WTC11 (cell line): ENCODE measurements at regions not wholly inside any gene's neighbourhood (a gene's known extent, or its start where the extent isn't known, plus 50 kb on each side); places are given as distances from the start of the nearest gene placed in this dataset.

ENCODE experiments used
- ATAC-seq: fragments of 200-7000 bp; cut with Tn5 transposase; 2 replicates; pipeline ENCODE4 v1.10.0; 2021; ENCODE audit warnings: mild to moderate bottlenecking, moderate library complexity
- CTCF ChIA-PET: fragments of 300-600 bp; sonication (Branson Sonifier 250); formaldehyde crosslinking; loops from one replicate; lab custom pipeline; 2021; ENCODE audit warnings: antibody characterized with exemption; lab: Charles Lee
- POLR2A ChIA-PET: fragments of 350-600 bp; sonication (Branson Sonifier 250); formaldehyde crosslinking; loops from one replicate; lab custom pipeline; 2021; ENCODE audit warnings: antibody characterized with exemption; lab: Charles Lee
- DNase-seq: peaks from one replicate; pipeline ENCODE4 v3.0.0; 2021; ENCODE audit warnings: low spot score
- H3K27ac Mint-ChIP-seq: 2 replicates; pipeline ENCODE4 v1.8.0; 2021; ENCODE audit warnings: mixed read lengths
- H3K27me3 Mint-ChIP-seq: 2 replicates; pipeline ENCODE4 v1.8.0; 2021; ENCODE audit warnings: low read depth, mild to moderate bottlenecking, moderate library complexity, mixed read lengths
- H3K36me3 Mint-ChIP-seq: 2 replicates; pipeline ENCODE4 v1.8.0; 2021; ENCODE audit warnings: mixed read lengths
- H3K4me1 Mint-ChIP-seq: 2 replicates; pipeline ENCODE4 v1.8.0; 2022; ENCODE audit warnings: mixed read lengths
- H3K4me3 Mint-ChIP-seq: 2 replicates; pipeline ENCODE4 v1.8.0; 2021; ENCODE audit warnings: mild to moderate bottlenecking, moderate library complexity, mixed read lengths
- H3K9me3 Mint-ChIP-seq: 2 replicates; pipeline ENCODE4 v1.8.0; 2021; ENCODE audit warnings: mixed read lengths
- CTCF ChIP-seq: fragments of 200-600 bp; IDR thresholded peaks from 2 replicates; pipeline ENCODE4 v1.8.0; 2022; ENCODE audit warnings: antibody characterized with exemption
- ELF4 ChIP-seq: sonication (generic); formaldehyde crosslinking; IDR thresholded peaks from 2 replicates; pipeline ENCODE4 v1.8.1; 2022; ENCODE audit warnings: low read depth, mild to moderate bottlenecking, moderate library complexity, missing genetic modification reagents
- NFE2L1 ChIP-seq: sonication (generic); formaldehyde crosslinking; IDR thresholded peaks from 2 replicates; pipeline ENCODE4 v1.8.1; 2023; ENCODE audit warnings: missing genetic modification reagents
- RELA ChIP-seq: sonication (generic); formaldehyde crosslinking; IDR thresholded peaks from 2 replicates; pipeline ENCODE4 v1.8.1; 2022; ENCODE audit warnings: missing genetic modification reagents, mild to moderate bottlenecking, borderline replicate concordance
- SP1 ChIP-seq: sonication (generic); formaldehyde crosslinking; conservative IDR thresholded peaks from 2 replicates; pipeline ENCODE4 v1.8.1; 2022; ENCODE audit warnings: missing genetic modification reagents
- ZNF317 ChIP-seq: sonication (generic); formaldehyde crosslinking; IDR thresholded peaks from 2 replicates; pipeline ENCODE4 v1.8.1; 2023; ENCODE audit warnings: low read depth, mild to moderate bottlenecking, moderate library complexity, missing genetic modification reagents, borderline replicate concordance
- ZNF671 ChIP-seq: fragments of 250-450 bp; sonication (Bioruptor Pico); IDR thresholded peaks from 2 replicates; pipeline ENCODE4 v1.8.0; 2021; ENCODE audit warnings: mild to moderate bottlenecking
- TF ChIP-seq, protein P1 (sequence below): sonication (generic); formaldehyde crosslinking; IDR thresholded peaks from 2 replicates; pipeline ENCODE4 v1.8.1; 2023; ENCODE audit warnings: mild to moderate bottlenecking, missing genetic modification reagents, moderate library complexity
- TF ChIP-seq, protein P2 (sequence below): sonication (generic); formaldehyde crosslinking; IDR thresholded peaks from 2 replicates; pipeline ENCODE4 v1.8.1; 2022; ENCODE audit warnings: low read depth, missing genetic modification reagents, borderline replicate concordance
- TF ChIP-seq, protein P3 (sequence below): fragments of 250-450 bp; sonication (Bioruptor Pico); conservative IDR thresholded peaks from 2 replicates; pipeline ENCODE4 v1.9.0; 2021; ENCODE audit warnings: mild to moderate bottlenecking
- TF ChIP-seq, protein P4 (sequence below): fragments of 250-450 bp; sonication (Bioruptor Pico); IDR thresholded peaks from 2 replicates; pipeline ENCODE4 v1.8.0; 2021; ENCODE audit warnings: mild to moderate bottlenecking

DNA sequence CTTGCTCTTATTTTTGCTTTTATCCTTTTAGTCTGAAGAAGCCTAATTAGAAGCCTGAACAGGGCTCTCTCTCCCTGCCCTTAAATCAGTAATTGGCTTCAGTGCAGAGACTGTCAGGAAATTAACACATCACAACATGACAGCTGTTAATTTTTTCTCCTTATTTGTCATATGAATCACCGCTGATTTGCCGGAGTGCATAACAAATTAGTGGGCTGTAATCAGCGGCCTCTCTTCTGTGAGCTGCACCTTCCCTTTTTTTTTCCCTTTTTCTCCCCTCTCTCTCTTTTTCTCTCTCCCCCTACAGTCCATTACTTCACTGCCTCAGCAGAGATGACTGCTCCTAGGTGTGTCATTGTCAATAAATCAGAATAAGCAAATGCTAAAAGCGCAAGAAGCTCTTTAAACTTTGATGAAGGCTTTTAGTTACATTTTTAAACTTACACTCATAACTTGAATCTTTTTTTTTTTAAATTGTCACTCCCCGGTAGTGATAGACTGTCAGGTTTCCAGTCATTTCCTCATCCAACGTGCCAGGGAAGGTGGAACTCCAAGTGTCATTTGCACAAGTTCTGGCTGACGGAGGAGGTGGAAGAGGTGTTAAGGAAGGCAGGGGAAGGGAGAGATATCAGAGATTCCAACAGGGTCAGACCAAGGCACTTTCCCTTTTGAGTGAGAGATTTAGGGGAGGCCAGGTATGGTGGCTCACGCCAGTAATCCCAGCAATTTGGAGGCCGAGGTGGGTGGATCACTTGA, 197.1 kb upstream of the TSHZ3 start:
- ATAC-seq, result no peak
- no peak for DNase-seq
- peaks cover 7% of the 10 kb centered on the region for H3K36me3 Mint-ChIP-seq
- H3K9me3 Mint-ChIP-seq, result peaks cover 21% of the 10 kb centered on the region
- no peak overlapping the region for H3K4me3 Mint-ChIP-seq
- TF ChIP-seq CTCF (no peak), ELF4 (CRISPR knock-in tag) (no peak), RELA (no peak), ZNF317 (CRISPR knock-in tag) (no peak), ZNF671 (no peak), NFE2L1 (CRISPR knock-in tag) (no peak), SP1 (CRISPR knock-in tag) (no peak)
- TF ChIP-seq, protein P1, sequence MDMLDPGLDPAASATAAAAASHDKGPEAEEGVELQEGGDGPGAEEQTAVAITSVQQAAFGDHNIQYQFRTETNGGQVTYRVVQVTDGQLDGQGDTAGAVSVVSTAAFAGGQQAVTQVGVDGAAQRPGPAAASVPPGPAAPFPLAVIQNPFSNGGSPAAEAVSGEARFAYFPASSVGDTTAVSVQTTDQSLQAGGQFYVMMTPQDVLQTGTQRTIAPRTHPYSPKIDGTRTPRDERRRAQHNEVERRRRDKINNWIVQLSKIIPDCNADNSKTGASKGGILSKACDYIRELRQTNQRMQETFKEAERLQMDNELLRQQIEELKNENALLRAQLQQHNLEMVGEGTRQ (CRISPR knock-in tag), result no peak
- TF ChIP-seq, protein P2, sequence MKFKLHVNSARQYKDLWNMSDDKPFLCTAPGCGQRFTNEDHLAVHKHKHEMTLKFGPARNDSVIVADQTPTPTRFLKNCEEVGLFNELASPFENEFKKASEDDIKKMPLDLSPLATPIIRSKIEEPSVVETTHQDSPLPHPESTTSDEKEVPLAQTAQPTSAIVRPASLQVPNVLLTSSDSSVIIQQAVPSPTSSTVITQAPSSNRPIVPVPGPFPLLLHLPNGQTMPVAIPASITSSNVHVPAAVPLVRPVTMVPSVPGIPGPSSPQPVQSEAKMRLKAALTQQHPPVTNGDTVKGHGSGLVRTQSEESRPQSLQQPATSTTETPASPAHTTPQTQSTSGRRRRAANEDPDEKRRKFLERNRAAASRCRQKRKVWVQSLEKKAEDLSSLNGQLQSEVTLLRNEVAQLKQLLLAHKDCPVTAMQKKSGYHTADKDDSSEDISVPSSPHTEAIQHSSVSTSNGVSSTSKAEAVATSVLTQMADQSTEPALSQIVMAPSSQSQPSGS (CRISPR knock-in tag), result no peak
- TF ChIP-seq, protein P3, sequence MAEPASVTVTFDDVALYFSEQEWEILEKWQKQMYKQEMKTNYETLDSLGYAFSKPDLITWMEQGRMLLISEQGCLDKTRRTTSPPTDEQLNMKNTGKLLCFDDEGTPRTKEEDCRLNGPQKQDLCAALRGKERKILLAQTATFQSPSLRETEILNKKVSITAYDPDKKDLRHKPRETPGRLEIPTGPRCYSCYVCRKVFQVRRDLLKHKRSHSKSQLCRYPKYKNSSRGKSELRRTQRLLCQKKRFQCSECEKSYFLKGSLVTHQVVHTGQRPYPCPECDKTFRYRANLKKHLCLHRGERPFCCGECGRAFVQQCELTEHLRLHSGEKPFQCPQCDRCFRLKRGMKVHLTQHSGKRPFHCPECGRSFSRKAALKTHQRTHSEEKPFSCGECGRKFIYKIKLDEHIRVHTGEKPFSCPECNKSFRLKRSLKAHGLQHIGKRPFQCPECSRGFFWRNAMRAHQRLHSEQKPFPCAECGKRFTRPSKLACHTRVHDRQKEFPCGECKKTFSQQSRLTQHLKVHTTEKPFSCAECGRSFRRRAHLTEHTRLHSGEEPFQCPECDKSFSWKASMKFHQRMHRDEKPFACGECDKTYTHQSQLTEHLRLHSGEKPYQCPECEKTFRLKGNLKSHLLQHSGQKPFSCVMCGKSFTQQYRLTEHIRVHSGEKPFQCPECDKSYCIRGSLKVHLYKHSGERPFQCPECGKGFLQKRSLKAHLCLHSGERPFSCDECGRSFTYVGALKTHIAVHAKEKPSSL (CRISPR knock-in tag), result no peak
- TF ChIP-seq, all 79 proteins: peak for 0
- CTCF ChIA-PET, result interaction anchor here (1.2 kb wide), 1 partner anchor 208 kb away, joined by 4 read pairs; no protein-coding TSS in a partner anchor
- Mint-ChIP-seq H3K27me3 (peaks cover 15% of the 10 kb centered on the region), H3K4me1 (peaks cover 24% of the 10 kb centered on the region), H3K27ac (no peak overlapping the region)
- POLR2A ChIA-PET, result no interaction called here

DNA sequence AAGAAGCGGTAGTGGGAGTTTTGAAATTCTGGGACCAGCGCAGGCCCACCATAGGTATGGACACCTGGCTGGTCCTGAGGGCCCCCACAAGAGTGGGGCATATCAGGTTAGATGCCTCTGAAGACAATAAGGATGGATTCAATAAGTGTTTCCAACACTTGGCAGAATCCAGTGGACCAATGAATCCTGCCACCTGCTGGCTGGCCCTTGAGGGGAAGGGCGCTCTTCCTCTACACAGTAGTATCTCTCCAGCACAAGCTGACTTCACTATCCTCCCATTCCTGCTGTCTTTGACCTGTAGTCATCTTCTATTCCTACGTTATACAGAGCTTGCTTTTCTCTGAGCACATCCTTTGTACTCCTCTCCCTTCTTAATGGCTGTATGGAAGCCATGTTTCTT, 199.7 kb upstream of the TSHZ3 start:
- TF ChIP-seq CTCF, result 0 out of 2 replicates have a peak, but pooled peaks have one; percentile 27
- TF ChIP-seq, protein P4, sequence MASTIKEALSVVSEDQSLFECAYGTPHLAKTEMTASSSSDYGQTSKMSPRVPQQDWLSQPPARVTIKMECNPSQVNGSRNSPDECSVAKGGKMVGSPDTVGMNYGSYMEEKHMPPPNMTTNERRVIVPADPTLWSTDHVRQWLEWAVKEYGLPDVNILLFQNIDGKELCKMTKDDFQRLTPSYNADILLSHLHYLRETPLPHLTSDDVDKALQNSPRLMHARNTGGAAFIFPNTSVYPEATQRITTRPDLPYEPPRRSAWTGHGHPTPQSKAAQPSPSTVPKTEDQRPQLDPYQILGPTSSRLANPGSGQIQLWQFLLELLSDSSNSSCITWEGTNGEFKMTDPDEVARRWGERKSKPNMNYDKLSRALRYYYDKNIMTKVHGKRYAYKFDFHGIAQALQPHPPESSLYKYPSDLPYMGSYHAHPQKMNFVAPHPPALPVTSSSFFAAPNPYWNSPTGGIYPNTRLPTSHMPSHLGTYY (CRISPR knock-in tag), result no peak
- Mint-ChIP-seq H3K36me3 (peaks cover 6% of the 10 kb centered on the region), H3K27ac (no peak overlapping the region), H3K4me3 (no peak overlapping the region), H3K27me3 (peaks cover 9% of the 10 kb centered on the region), H3K9me3 (peaks cover 20% of the 10 kb centered on the region), H3K4me1 (peaks cover 18% of the 10 kb centered on the region)
- POLR2A ChIA-PET, result no interaction called here
- ATAC-seq, result peak; percentile 65
- peak; percentile 34 for DNase-seq
- CTCF ChIA-PET, result interaction anchor here (0.5 to 2.4 kb wide), 13 partner anchors 9 to 494 kb away, joined by 3 to 12 read pairs (median 3); no protein-coding TSS in a partner anchor
